GM23248 (cell line): ENCODE measurements at regions not wholly inside any gene's neighbourhood (a gene's known extent, or its start where the extent isn't known, plus 50 kb on each side); places are given as distances from the start of the nearest gene placed in this dataset.

Experiments
- EZH2 ChIP-seq: fragments of 200-600 bp; sonication (generic); IDR thresholded peaks from 2 replicates; pipeline ENCODE4 v1.6.1; 2018; ENCODE audit warnings: antibody characterized with exemption, mild to moderate bottlenecking; ENCODE audit not compliant: insufficient read depth, poor library complexity, severe bottlenecking
- EZH2phosphoT487 ChIP-seq: fragments of 200-600 bp; sonication (generic); IDR thresholded peaks from 2 replicates; pipeline ENCODE4 v1.6.1; 2018; ENCODE audit warnings: antibody characterized with exemption, moderate library complexity, mild to moderate bottlenecking, low read depth; ENCODE audit not compliant: insufficient read depth

DNA sequence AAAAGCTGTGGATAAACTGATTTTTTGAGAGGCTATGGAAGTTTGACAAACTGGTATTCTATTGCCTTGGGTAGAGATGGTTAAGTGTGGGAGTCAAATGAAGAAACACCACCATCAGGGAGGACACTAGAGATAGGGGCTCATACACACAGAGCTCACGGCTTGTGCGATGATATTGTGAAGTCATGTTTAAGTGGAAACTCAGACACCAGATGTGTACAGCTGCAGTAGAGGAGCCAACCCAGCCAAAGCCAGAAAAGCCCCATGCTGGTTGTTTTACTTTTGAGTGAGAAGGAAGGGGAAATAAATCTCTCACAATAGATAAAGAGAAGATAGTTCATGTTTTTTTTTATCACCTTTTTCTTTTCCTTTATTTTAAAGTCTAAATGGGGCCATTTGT, 377.7 kb downstream of the DMRT2 start:
- TF ChIP-seq EZH2 (no peak), EZH2phosphoT487 (no peak)
